ENCODE measurements at regions not wholly inside any gene's neighbourhood (a gene's known extent, or its start where the extent isn't known, plus 50 kb on each side); places are given as distances from the start of the nearest gene placed in this dataset.
"Not testable (repeated sequence)": the region's sequence is repeated elsewhere in the genome, so short reads cannot be mapped to it uniquely, and the experiment has no call there.

DNA sequence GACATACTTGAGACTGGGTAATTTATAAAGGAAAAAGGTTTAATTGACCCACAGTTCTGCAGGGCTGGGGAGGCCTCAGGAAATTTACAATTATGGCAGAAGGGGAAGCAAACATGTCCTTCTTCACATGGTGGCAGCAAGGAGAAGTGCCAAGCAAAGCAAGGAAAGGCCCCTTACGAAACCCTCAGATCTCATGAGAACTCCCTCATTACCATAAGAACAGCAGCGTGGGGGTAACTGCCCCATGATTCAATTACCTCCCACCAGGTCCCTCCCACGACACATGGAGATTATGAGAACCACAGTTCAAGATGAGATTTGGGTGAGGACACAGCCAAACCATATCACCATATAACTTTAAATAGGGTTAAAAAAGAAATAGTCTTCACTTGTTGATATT lies 502.9 kb downstream of the PID1 start:
- not testable (repeated sequence) for H3K27me3 ChIP-seq (ENCODE audit: control insufficient read depth in 2 of 2, insufficient read depth in 2 of 2, low read length in 2 of 2); H3K4me1 ChIP-seq (ENCODE audit: control insufficient read depth in 2 of 2, insufficient read depth in 2 of 2, low read length in 2 of 2); H3K27ac ChIP-seq (ENCODE audit: low read depth in 2 of 2, low read length in 2 of 2); H3K4me3 ChIP-seq (ENCODE audit: low read length in 2 of 2); H3K9me3 ChIP-seq (ENCODE audit: control insufficient read depth in 2 of 2, low read length in 2 of 2); H3K9ac ChIP-seq (ENCODE audit: low read depth in 1 of 2, low read length in 2 of 2); H3K36me3 ChIP-seq (ENCODE audit: control insufficient read depth in 2 of 2, insufficient read depth in 2 of 2, low read length in 2 of 2)

DNA sequence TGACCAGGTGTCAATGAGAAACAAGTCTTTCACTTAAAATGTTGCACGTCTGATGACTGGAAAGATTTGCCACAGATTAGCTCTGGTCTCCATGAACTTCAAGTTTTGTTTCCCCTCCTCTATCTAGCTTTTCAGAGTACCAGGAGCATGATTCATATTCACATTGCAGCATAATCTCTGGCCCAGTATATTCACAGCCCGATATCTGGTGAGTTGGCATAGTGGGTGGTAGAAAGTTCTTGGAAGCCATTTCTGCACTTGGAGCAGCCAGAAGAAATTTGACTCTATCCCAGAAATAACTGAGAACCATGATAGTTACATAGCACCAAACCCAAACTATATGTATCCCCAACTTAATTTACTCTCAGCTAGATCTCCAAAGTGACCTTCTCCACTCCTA lies 503.9 kb downstream of the PID1 start:
- Histone ChIP-seq H3K27me3 (ENCODE audit: control insufficient read depth in 2 of 2, insufficient read depth in 2 of 2, low read length in 2 of 2) (peaks cover 0 to 1% of the 10 kb centered on the region in 2 donors), H3K36me3 (ENCODE audit: control insufficient read depth in 2 of 2, insufficient read depth in 2 of 2, low read length in 2 of 2) (no peaks in the 10 kb centered on the region), H3K4me3 (ENCODE audit: low read length in 2 of 2) (no peak overlapping the region), H3K9ac (ENCODE audit: low read depth in 1 of 2, low read length in 2 of 2) (no peak overlapping the region), H3K9me3 (ENCODE audit: control insufficient read depth in 2 of 2, low read length in 2 of 2) (no peaks in the 10 kb centered on the region), H3K4me1 (ENCODE audit: control insufficient read depth in 2 of 2, insufficient read depth in 2 of 2, low read length in 2 of 2) (no peaks in the 10 kb centered on the region), H3K27ac (ENCODE audit: low read depth in 2 of 2, low read length in 2 of 2) (no peak overlapping the region)

DNA sequence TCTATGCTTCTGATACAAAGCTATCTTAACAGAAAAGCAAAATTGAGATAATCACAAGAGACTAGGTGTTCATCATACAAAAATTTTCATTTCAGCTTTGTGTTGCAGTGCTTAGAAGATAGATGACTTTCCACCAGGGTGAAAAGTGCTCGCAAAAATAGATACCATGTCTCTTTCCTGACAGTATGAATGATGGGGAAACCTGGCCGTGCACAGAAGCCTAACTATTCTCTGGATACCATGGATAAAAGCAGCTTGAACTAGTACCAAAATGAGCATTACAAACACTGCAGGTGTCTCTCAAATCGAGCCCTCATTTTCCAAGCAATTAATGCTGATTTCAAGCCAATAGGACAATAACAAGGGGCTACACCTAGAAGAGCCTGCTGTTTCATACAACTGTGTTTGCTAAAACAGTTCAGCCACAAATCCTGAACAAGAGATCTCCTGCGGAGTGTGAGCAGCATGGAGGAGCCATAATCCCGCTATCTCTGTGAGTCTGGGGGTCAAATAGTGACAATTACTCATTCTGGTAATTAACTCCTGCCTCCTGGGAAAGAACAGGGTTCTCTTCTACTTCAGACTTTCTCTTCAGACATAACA lies 507.6 kb downstream of the PID1 start:
- Histone ChIP-seq H3K9me3 (ENCODE audit: control insufficient read depth in 2 of 2, low read length in 2 of 2) (no peaks in the 10 kb centered on the region), H3K4me1 (ENCODE audit: control insufficient read depth in 2 of 2, insufficient read depth in 2 of 2, low read length in 2 of 2) (no peaks in the 10 kb centered on the region), H3K9ac (ENCODE audit: low read depth in 1 of 2, low read length in 2 of 2) (no peak overlapping the region), H3K27ac (ENCODE audit: low read depth in 2 of 2, low read length in 2 of 2) (no peak overlapping the region), H3K4me3 (ENCODE audit: low read length in 2 of 2) (no peak overlapping the region), H3K36me3 (ENCODE audit: control insufficient read depth in 2 of 2, insufficient read depth in 2 of 2, low read length in 2 of 2) (no peaks in the 10 kb centered on the region), H3K27me3 (ENCODE audit: control insufficient read depth in 2 of 2, insufficient read depth in 2 of 2, low read length in 2 of 2) (peaks cover 0 to 1% of the 10 kb centered on the region in 2 donors)

DNA sequence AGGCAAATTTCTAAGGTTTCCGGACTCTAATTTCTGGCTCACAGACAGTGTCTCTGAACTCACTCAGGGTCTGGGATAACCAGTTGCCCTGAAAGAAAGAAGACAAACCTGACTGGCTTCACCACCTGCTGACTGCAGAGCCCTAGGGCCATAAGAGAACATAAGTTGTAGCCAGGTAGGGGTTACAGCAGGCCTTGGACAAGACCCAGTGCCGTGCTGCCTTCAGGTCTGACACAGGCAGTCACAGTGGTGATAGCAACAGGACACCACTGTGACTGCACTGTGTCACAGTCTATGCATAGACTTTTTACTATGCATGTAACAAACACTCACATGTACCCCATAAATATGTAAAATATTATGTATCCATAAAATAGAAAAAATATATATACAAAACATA lies 508.5 kb downstream of the PID1 start:
- Histone ChIP-seq H3K27me3 (ENCODE audit: control insufficient read depth in 2 of 2, insufficient read depth in 2 of 2, low read length in 2 of 2) (peaks cover 0 to 1% of the 10 kb centered on the region in 2 donors), H3K36me3 (ENCODE audit: control insufficient read depth in 2 of 2, insufficient read depth in 2 of 2, low read length in 2 of 2) (no peaks in the 10 kb centered on the region), H3K4me3 (ENCODE audit: low read length in 2 of 2) (no peak overlapping the region), H3K4me1 (ENCODE audit: control insufficient read depth in 2 of 2, insufficient read depth in 2 of 2, low read length in 2 of 2) (no peaks in the 10 kb centered on the region), H3K9me3 (ENCODE audit: control insufficient read depth in 2 of 2, low read length in 2 of 2) (no peaks in the 10 kb centered on the region), H3K27ac (ENCODE audit: low read depth in 2 of 2, low read length in 2 of 2) (no peak overlapping the region), H3K9ac (ENCODE audit: low read depth in 1 of 2, low read length in 2 of 2) (no peak overlapping the region)

DNA sequence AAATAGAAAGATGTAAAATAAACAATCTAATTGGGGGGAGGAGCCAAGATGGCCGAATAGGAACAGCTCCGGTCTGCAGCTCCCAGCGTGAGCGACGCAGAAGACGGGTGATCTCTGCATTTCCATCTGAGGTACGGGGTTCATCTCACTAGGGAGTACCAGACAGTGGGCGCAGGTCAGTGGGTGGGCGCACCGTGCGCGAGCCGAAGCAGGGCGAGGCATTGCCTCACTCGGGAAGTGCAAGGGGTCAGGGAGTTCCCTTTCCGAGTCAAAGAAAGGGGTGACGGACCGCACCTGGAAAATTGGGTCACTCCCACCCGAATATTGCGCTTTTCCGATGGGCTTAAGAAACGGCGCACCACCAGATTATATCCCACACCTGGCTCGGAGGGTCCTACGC lies 515.4 kb downstream of the PID1 start:
- H3K9ac ChIP-seq (ENCODE audit: low read depth in 1 of 2, low read length in 2 of 2); H3K27me3 ChIP-seq (ENCODE audit: control insufficient read depth in 2 of 2, insufficient read depth in 2 of 2, low read length in 2 of 2); H3K4me1 ChIP-seq (ENCODE audit: control insufficient read depth in 2 of 2, insufficient read depth in 2 of 2, low read length in 2 of 2); H3K36me3 ChIP-seq (ENCODE audit: control insufficient read depth in 2 of 2, insufficient read depth in 2 of 2, low read length in 2 of 2); H3K27ac ChIP-seq (ENCODE audit: low read depth in 2 of 2, low read length in 2 of 2); H3K4me3 ChIP-seq (ENCODE audit: low read length in 2 of 2); H3K9me3 ChIP-seq (ENCODE audit: control insufficient read depth in 2 of 2, low read length in 2 of 2): not testable (repeated sequence)

DNA sequence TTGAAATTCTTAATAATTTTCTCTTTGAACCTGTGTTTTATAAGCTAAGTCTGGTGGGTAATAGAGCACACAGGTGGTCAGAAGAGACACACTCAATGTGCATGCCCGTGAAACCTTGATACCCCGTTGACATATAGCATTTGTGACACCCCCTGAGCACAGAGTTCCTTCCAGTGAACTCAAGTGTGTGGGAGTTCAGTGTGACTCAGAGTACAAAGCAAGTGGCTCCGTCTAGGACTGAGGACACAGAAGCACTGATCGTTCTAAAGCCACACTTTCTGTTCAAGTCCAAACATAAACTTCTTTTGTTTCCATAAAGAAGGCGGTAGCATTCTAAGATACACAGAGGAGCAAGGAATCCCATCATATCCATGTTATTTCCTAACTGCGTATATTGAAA lies 523.6 kb downstream of the PID1 start:
- no peak overlapping the region for H3K9ac ChIP-seq (ENCODE audit: low read depth in 1 of 2, low read length in 2 of 2)
- no peaks in the 10 kb centered on the region for H3K4me1 ChIP-seq (ENCODE audit: control insufficient read depth in 2 of 2, insufficient read depth in 2 of 2, low read length in 2 of 2)
- H3K27ac ChIP-seq (ENCODE audit: low read depth in 2 of 2, low read length in 2 of 2): no peak overlapping the region
- no peaks in the 10 kb centered on the region for H3K9me3 ChIP-seq (ENCODE audit: control insufficient read depth in 2 of 2, low read length in 2 of 2)
- H3K4me3 ChIP-seq (ENCODE audit: low read length in 2 of 2): no peak overlapping the region
- H3K27me3 ChIP-seq (ENCODE audit: control insufficient read depth in 2 of 2, insufficient read depth in 2 of 2, low read length in 2 of 2): no peaks in the 10 kb centered on the region
- no peaks in the 10 kb centered on the region for H3K36me3 ChIP-seq (ENCODE audit: control insufficient read depth in 2 of 2, insufficient read depth in 2 of 2, low read length in 2 of 2)

DNA sequence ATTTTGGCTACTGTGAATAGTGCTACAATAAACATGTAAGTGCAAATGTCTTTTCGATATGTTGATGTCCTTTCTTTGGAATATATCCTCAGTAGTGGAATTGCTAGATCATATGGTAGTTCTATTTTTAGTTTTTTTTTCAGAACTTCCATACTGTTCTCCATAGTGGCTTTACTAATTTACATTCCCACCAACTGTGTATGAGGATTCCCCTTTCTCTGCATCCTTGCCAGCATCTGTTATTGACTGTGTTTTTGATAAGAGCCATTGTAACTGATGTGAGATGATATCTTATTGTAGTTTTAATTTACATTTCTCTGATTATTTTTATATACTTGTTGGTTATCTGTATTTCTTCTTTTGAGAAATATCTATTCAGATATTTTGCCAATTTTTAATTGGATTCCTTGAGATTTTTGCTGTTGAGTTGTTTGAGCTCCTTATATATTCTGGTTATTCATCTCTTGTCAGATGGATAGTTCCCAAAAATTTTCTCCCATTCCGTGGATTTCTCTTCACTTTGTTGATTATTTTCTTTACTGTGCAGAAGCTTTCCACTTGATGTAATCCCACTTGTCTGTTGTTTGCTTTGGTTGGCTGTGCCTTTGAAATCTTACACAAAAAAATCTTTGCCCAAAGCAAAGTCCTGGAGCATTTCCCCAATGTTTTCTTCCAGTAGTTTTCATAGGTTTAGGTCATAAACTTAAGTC lies 532.3 kb downstream of the PID1 start:
- no peaks in the 10 kb centered on the region for H3K36me3 ChIP-seq (ENCODE audit: control insufficient read depth in 2 of 2, insufficient read depth in 2 of 2, low read length in 2 of 2)
- H3K9ac ChIP-seq (ENCODE audit: low read depth in 1 of 2, low read length in 2 of 2): no peak overlapping the region
- H3K27ac ChIP-seq (ENCODE audit: low read depth in 2 of 2, low read length in 2 of 2): no peak overlapping the region
- H3K4me3 ChIP-seq (ENCODE audit: low read length in 2 of 2): no peak overlapping the region
- H3K9me3 ChIP-seq (ENCODE audit: control insufficient read depth in 2 of 2, low read length in 2 of 2): no peaks in the 10 kb centered on the region
- H3K4me1 ChIP-seq (ENCODE audit: control insufficient read depth in 2 of 2, insufficient read depth in 2 of 2, low read length in 2 of 2): no peaks in the 10 kb centered on the region
- H3K27me3 ChIP-seq (ENCODE audit: control insufficient read depth in 2 of 2, insufficient read depth in 2 of 2, low read length in 2 of 2): no peaks in the 10 kb centered on the region

DNA sequence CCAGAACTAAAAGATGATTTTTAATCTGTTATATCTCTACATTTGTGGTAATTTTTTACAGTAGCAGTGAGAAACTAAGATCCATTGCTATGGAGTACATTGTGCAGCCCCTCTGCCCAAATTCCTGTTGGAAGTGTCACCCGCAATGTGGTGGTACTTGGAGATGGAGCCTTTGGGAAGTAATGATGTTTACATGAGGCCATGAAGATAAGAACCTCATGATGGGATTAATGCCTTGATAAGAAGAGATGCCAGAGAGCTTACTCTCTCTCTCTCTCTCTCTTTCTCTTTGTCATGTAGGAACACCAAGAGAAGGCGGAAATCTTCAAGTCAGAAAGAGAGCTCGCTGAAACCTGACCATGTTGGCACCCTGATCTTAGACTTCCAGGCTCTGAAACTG lies 535.4 kb downstream of the PID1 start:
- H3K36me3 ChIP-seq (ENCODE audit: control insufficient read depth in 2 of 2, insufficient read depth in 2 of 2, low read length in 2 of 2): no peaks in the 10 kb centered on the region
- H3K4me1 ChIP-seq (ENCODE audit: control insufficient read depth in 2 of 2, insufficient read depth in 2 of 2, low read length in 2 of 2): no peaks in the 10 kb centered on the region
- H3K9me3 ChIP-seq (ENCODE audit: control insufficient read depth in 2 of 2, low read length in 2 of 2): no peaks in the 10 kb centered on the region
- no peak overlapping the region for H3K9ac ChIP-seq (ENCODE audit: low read depth in 1 of 2, low read length in 2 of 2)
- H3K27ac ChIP-seq (ENCODE audit: low read depth in 2 of 2, low read length in 2 of 2): no peak overlapping the region
- H3K4me3 ChIP-seq (ENCODE audit: low read length in 2 of 2): no peak overlapping the region
- H3K27me3 ChIP-seq (ENCODE audit: control insufficient read depth in 2 of 2, insufficient read depth in 2 of 2, low read length in 2 of 2): no peaks in the 10 kb centered on the region

DNA sequence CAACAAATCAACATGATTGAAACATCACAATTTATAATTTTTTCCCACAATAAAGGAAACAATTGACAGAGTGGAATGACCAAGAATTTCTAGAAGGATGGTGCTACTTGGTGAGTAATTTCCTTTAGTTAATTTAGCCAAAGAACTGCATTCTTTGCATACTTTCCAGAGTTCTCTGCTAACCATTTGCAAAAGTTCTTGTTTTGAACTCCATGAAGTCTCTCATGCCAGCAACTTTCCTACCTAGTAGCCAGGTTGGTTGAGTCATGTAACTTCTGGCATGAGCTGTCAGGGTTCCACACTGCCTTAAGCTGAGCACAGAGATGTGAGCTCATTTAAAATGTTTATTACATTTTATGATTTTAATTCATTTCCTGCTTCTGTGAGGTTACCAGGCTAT lies 539.6 kb downstream of the PID1 start:
- Histone ChIP-seq H3K27me3 (ENCODE audit: control insufficient read depth in 2 of 2, insufficient read depth in 2 of 2, low read length in 2 of 2) (no peaks in the 10 kb centered on the region), H3K9me3 (ENCODE audit: control insufficient read depth in 2 of 2, low read length in 2 of 2) (no peaks in the 10 kb centered on the region), H3K9ac (ENCODE audit: low read depth in 1 of 2, low read length in 2 of 2) (no peak overlapping the region), H3K27ac (ENCODE audit: low read depth in 2 of 2, low read length in 2 of 2) (no peak overlapping the region), H3K4me3 (ENCODE audit: low read length in 2 of 2) (no peak overlapping the region), H3K4me1 (ENCODE audit: control insufficient read depth in 2 of 2, insufficient read depth in 2 of 2, low read length in 2 of 2) (no peaks in the 10 kb centered on the region), H3K36me3 (ENCODE audit: control insufficient read depth in 2 of 2, insufficient read depth in 2 of 2, low read length in 2 of 2) (no peaks in the 10 kb centered on the region)

DNA sequence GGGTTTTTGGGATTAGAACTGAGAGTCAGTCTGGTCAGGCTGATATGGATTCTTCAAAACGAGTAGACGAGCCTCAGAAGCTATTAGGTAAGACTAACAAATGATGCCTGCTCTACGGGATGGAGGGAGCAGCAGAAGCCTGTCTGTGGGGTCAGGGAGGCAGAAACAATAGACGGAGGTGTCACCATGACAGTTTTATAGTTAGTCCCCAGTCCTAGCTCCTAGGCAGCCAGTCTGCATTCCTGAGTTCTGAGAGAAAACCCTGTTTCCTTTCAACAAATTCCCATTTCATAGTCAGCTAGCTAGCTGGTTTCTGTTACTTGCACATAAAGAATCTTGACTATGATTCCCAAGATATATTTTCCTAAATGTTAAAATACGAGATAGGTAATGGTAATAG lies 542.1 kb downstream of the PID1 start:
- Histone ChIP-seq H3K36me3 (ENCODE audit: control insufficient read depth in 2 of 2, insufficient read depth in 2 of 2, low read length in 2 of 2) (no peaks in the 10 kb centered on the region), H3K9ac (ENCODE audit: low read depth in 1 of 2, low read length in 2 of 2) (no peak overlapping the region), H3K4me3 (ENCODE audit: low read length in 2 of 2) (no peak overlapping the region), H3K27ac (ENCODE audit: low read depth in 2 of 2, low read length in 2 of 2) (no peak overlapping the region), H3K27me3 (ENCODE audit: control insufficient read depth in 2 of 2, insufficient read depth in 2 of 2, low read length in 2 of 2) (no peaks in the 10 kb centered on the region), H3K4me1 (ENCODE audit: control insufficient read depth in 2 of 2, insufficient read depth in 2 of 2, low read length in 2 of 2) (no peaks in the 10 kb centered on the region), H3K9me3 (ENCODE audit: control insufficient read depth in 2 of 2, low read length in 2 of 2) (no peaks in the 10 kb centered on the region)

Data from mucosa of rectum (tissue), 2 donors.